Activated CD4-positive, alpha-beta memory T cell treated with anti-CD3 and anti-CD28 coated beads, Interleukin-2, amount 10 ng/mL, durations not matched to agents 7 days and 5 days (primary cell): ENCODE measurements at regions not wholly inside any gene's neighbourhood (a gene's known extent, or its start where the extent isn't known, plus 50 kb on each side); places are given as distances from the start of the nearest gene placed in this dataset.

Experiments used
- CTCF ChIA-PET: fragments of 350-600 bp; sonication (Branson Sonifier 250); formaldehyde crosslinking; loops from one replicate; lab custom pipeline; 2021; ENCODE audit warnings: antibody characterized with exemption, inconsistent platforms; lab: Charles Lee
- POLR2A ChIA-PET: fragments of 350-600 bp; sonication (Branson Sonifier 250); formaldehyde crosslinking; loops from one replicate; lab custom pipeline; 2021; ENCODE audit warnings: antibody characterized with exemption; lab: Charles Lee
- DNase-seq: peaks from one replicate; pipeline ENCODE4 v3.0.0-alpha.2; 2020
- H3K27ac Mint-ChIP-seq: one replicate; pipeline ENCODE4 v1.8.0; 2021; ENCODE audit warnings: mild to moderate bottlenecking, mixed read lengths
- H3K27me3 Mint-ChIP-seq: one replicate; pipeline ENCODE4 v1.8.0; 2021; ENCODE audit warnings: mixed read lengths
- H3K36me3 Mint-ChIP-seq: one replicate; pipeline ENCODE4 v1.8.0; 2021; ENCODE audit warnings: low read depth, mixed read lengths
- H3K4me1 Mint-ChIP-seq: one replicate; pipeline ENCODE4 v1.8.0; 2021; ENCODE audit warnings: mixed read lengths
- H3K4me3 Mint-ChIP-seq: one replicate; pipeline ENCODE4 v1.8.0; 2021; ENCODE audit warnings: mild to moderate bottlenecking, mixed read lengths
- H3K9me3 Mint-ChIP-seq: one replicate; pipeline ENCODE4 v1.8.0; 2021; ENCODE audit warnings: mixed read lengths

- no peaks in the 10 kb centered on the region for H3K4me1 Mint-ChIP-seq
- POLR2A ChIA-PET = no interaction called here
- CTCF ChIA-PET = no interaction called here
Measured at GRCh38 chr4:14125375-14126129, 498.0 kb upstream of the BOD1L1 start.

GRCh38 chr4:14130551-14130950 lies 503.0 kb upstream of the BOD1L1 start:
- Mint-ChIP-seq H3K36me3 (no peaks in the 10 kb centered on the region), H3K27me3 (no peaks in the 10 kb centered on the region), H3K4me3 (no peak overlapping the region), H3K4me1 (no peaks in the 10 kb centered on the region), H3K27ac (no peak overlapping the region), H3K9me3 (no peaks in the 10 kb centered on the region)
- DNase-seq = no peak
- ChIA-PET CTCF (no interaction called here), POLR2A (no interaction called here)

More at GRCh38 chr4:14125375-14126129, 498.0 kb upstream of the BOD1L1 start:
- no peak overlapping the region for H3K4me3 Mint-ChIP-seq
- H3K27ac Mint-ChIP-seq = no peak overlapping the region
- no peak for DNase-seq
- no peaks in the 10 kb centered on the region for H3K9me3 Mint-ChIP-seq
- H3K27me3 Mint-ChIP-seq = no peaks in the 10 kb centered on the region
- H3K36me3 Mint-ChIP-seq = no peaks in the 10 kb centered on the region

- Mint-ChIP-seq H3K4me3 (no peak overlapping the region), H3K27ac (no peak overlapping the region), H3K36me3 (no peaks in the 10 kb centered on the region), H3K4me1 (no peaks in the 10 kb centered on the region), H3K27me3 (no peaks in the 10 kb centered on the region), H3K9me3 (no peaks in the 10 kb centered on the region)
- ChIA-PET CTCF (no interaction called here), POLR2A (no interaction called here)
- DNase-seq = no peak
Measured at GRCh38 chr4:14131335-14131734, 503.8 kb upstream of the BOD1L1 start.

GRCh38 chr4:14132301-14132700 lies 504.8 kb upstream of the BOD1L1 start:
- ChIA-PET CTCF (no interaction called here), POLR2A (no interaction called here)
- Mint-ChIP-seq H3K36me3 (no peaks in the 10 kb centered on the region), H3K27ac (no peak overlapping the region), H3K4me3 (no peak overlapping the region), H3K9me3 (no peaks in the 10 kb centered on the region), H3K27me3 (no peaks in the 10 kb centered on the region), H3K4me1 (no peaks in the 10 kb centered on the region)
- no peak for DNase-seq

- Mint-ChIP-seq H3K4me1 (no peaks in the 10 kb centered on the region), H3K27ac (no peak overlapping the region), H3K36me3 (no peaks in the 10 kb centered on the region), H3K27me3 (no peaks in the 10 kb centered on the region), H3K4me3 (no peak overlapping the region), H3K9me3 (no peaks in the 10 kb centered on the region)
- DNase-seq = no peak
- POLR2A ChIA-PET = no interaction called here
- CTCF ChIA-PET = no interaction called here
Measured at GRCh38 chr4:14138106-14138505, 510.6 kb upstream of the BOD1L1 start.

- Mint-ChIP-seq H3K27me3 (no peaks in the 10 kb centered on the region), H3K27ac (no peak overlapping the region), H3K9me3 (no peaks in the 10 kb centered on the region), H3K36me3 (no peaks in the 10 kb centered on the region), H3K4me1 (no peaks in the 10 kb centered on the region), H3K4me3 (no peak overlapping the region)
- DNase-seq = no peak
- ChIA-PET CTCF (no interaction called here), POLR2A (no interaction called here)
Measured at GRCh38 chr4:14143892-14144291, 516.4 kb upstream of the BOD1L1 start.

- ChIA-PET CTCF (no interaction called here), POLR2A (no interaction called here)
- no peaks in the 10 kb centered on the region for H3K36me3 Mint-ChIP-seq
- H3K27ac Mint-ChIP-seq = no peak overlapping the region
- no peaks in the 10 kb centered on the region for H3K4me1 Mint-ChIP-seq
- no peaks in the 10 kb centered on the region for H3K9me3 Mint-ChIP-seq
- DNase-seq = no peak
- no peaks in the 10 kb centered on the region for H3K27me3 Mint-ChIP-seq
- no peak overlapping the region for H3K4me3 Mint-ChIP-seq
Measured at GRCh38 chr4:14149176-14150053, 521.9 kb upstream of the BOD1L1 start.

GRCh38 chr4:14151101-14151500 lies 523.6 kb upstream of the BOD1L1 start:
- no peaks in the 10 kb centered on the region for H3K9me3 Mint-ChIP-seq
- no peaks in the 10 kb centered on the region for H3K27me3 Mint-ChIP-seq
- H3K4me1 Mint-ChIP-seq = no peaks in the 10 kb centered on the region
- ChIA-PET POLR2A (no interaction called here), CTCF (no interaction called here)
- no peaks in the 10 kb centered on the region for H3K36me3 Mint-ChIP-seq
- no peak overlapping the region for H3K27ac Mint-ChIP-seq
- no peak overlapping the region for H3K4me3 Mint-ChIP-seq
- DNase-seq = no peak

GRCh38 chr4:14152834-14153519 lies 525.5 kb upstream of the BOD1L1 start:
- H3K4me1 Mint-ChIP-seq = no peaks in the 10 kb centered on the region
- POLR2A ChIA-PET = no interaction called here
- no peak overlapping the region for H3K4me3 Mint-ChIP-seq
- no peaks in the 10 kb centered on the region for H3K9me3 Mint-ChIP-seq
- H3K36me3 Mint-ChIP-seq = no peaks in the 10 kb centered on the region
- H3K27ac Mint-ChIP-seq = no peak overlapping the region
- H3K27me3 Mint-ChIP-seq = no peaks in the 10 kb centered on the region
- DNase-seq = no peak
- CTCF ChIA-PET = no interaction called here

- Mint-ChIP-seq H3K27me3 (no peaks in the 10 kb centered on the region), H3K36me3 (no peaks in the 10 kb centered on the region), H3K4me1 (no peaks in the 10 kb centered on the region), H3K27ac (no peak overlapping the region), H3K9me3 (no peaks in the 10 kb centered on the region), H3K4me3 (no peak overlapping the region)
- no peak for DNase-seq
- POLR2A ChIA-PET = no interaction called here
- CTCF ChIA-PET = no interaction called here
Measured at GRCh38 chr4:14155803-14156202, 528.3 kb upstream of the BOD1L1 start.

GRCh38 chr4:14157262-14157661 lies 529.7 kb upstream of the BOD1L1 start:
- DNase-seq = no peak
- Mint-ChIP-seq H3K4me1 (no peaks in the 10 kb centered on the region), H3K27me3 (no peaks in the 10 kb centered on the region), H3K4me3 (no peak overlapping the region), H3K27ac (no peak overlapping the region), H3K9me3 (no peaks in the 10 kb centered on the region), H3K36me3 (no peaks in the 10 kb centered on the region)
- POLR2A ChIA-PET = no interaction called here
- CTCF ChIA-PET = no interaction called here

- H3K27me3 Mint-ChIP-seq = no peaks in the 10 kb centered on the region
- H3K4me3 Mint-ChIP-seq = no peak overlapping the region
- no peaks in the 10 kb centered on the region for H3K4me1 Mint-ChIP-seq
- DNase-seq = no peak
- no peaks in the 10 kb centered on the region for H3K36me3 Mint-ChIP-seq
- H3K27ac Mint-ChIP-seq = no peak overlapping the region
- POLR2A ChIA-PET = no interaction called here
- H3K9me3 Mint-ChIP-seq = peaks cover 3% of the 10 kb centered on the region
- CTCF ChIA-PET = no interaction called here
Measured at GRCh38 chr4:14165222-14165920, 537.8 kb upstream of the BOD1L1 start.
